ENCODE measurements at regions not wholly inside any gene's neighbourhood (a gene's known extent, or its start where the extent isn't known, plus 50 kb on each side); places are given as distances from the start of the nearest gene placed in this dataset.

DNA sequence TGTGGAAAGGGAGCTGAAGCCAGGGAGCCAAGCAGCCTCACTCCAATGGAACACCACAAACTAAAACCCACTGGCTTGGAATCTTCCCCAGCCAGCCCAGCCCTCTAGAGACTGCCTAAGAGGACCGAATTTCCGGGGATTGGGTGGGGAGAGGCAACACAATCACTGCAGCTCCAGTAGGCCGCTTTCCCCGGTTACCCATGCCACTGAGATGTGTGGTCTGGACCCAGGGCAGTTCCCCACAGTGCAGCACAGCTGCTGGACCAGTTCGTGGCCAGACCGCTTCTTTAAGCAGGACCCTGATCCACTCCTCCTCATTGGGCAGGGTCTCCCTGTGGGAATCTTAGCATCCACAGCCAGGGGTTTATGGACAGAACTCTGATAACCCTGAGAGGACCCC is 91.9 kb upstream of the PAGE3 start:
- H2BK20ac ChIP-seq (ENCODE audit: low read depth, low read length, poor library complexity, severe bottlenecking) = no peak overlapping the region
- no peak overlapping the region for H3K56ac ChIP-seq (ENCODE audit: insufficient read length, low read depth, low read length)
- no peak for DNase-seq
- H3K27ac Mint-ChIP-seq = no peak overlapping the region
- H3K9ac ChIP-seq (ENCODE audit: extremely low read depth, insufficient read length, low read length) = no peak overlapping the region
- H3K27ac ChIP-seq (ENCODE audit: insufficient read length, low read depth, low read length) = no peak overlapping the region
- no CpG with 5 or more reads among the region's 6 CpGs for WGBS (ENCODE audit: extremely low coverage, insufficient read length, low lambda C conversion rate)
- peaks cover 44% of the 10 kb centered on the region for H3K9me3 ChIP-seq (ENCODE audit: control insufficient read depth, low read depth, low read length)
- H3K79me2 ChIP-seq (ENCODE audit: insufficient read depth, low read length) = 0 out of 2 replicates have a peak, but pooled peaks cover 2% of the 10 kb centered on the region
- no peaks in the 10 kb centered on the region for H3K23me2 ChIP-seq (ENCODE audit: insufficient read length, low read depth, low read length, poor library complexity, severe bottlenecking)
- no peak overlapping the region for H3T11ph ChIP-seq (ENCODE audit: low read length)
- H3K4me1 ChIP-seq (ENCODE audit: insufficient read depth, low read length) = no peaks in the 10 kb centered on the region
- H4K5ac ChIP-seq (ENCODE audit: insufficient read length, low read depth, low read length) = no peak overlapping the region
- no peaks in the 10 kb centered on the region for H3K27me3 ChIP-seq (ENCODE audit: insufficient read depth, low read length)
- H3K4me3 Mint-ChIP-seq = no peak overlapping the region
- peaks cover 80 to 88% of the 10 kb centered on the region in 2 experiments for H3K9me3 Mint-ChIP-seq
- no peaks in the 10 kb centered on the region for H3K4me1 Mint-ChIP-seq
- TF ChIP-seq, protein P1, sequence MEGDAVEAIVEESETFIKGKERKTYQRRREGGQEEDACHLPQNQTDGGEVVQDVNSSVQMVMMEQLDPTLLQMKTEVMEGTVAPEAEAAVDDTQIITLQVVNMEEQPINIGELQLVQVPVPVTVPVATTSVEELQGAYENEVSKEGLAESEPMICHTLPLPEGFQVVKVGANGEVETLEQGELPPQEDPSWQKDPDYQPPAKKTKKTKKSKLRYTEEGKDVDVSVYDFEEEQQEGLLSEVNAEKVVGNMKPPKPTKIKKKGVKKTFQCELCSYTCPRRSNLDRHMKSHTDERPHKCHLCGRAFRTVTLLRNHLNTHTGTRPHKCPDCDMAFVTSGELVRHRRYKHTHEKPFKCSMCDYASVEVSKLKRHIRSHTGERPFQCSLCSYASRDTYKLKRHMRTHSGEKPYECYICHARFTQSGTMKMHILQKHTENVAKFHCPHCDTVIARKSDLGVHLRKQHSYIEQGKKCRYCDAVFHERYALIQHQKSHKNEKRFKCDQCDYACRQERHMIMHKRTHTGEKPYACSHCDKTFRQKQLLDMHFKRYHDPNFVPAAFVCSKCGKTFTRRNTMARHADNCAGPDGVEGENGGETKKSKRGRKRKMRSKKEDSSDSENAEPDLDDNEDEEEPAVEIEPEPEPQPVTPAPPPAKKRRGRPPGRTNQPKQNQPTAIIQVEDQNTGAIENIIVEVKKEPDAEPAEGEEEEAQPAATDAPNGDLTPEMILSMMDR (conservative IDR thresholded peaks at IDR 0.05) = no peak
- peaks cover 5 to 24% (median 5%) of the 10 kb centered on the region in 3 experiments; a peak in 6 of 7 replicates for H3K36me3 Mint-ChIP-seq (ENCODE audit: insufficient read depth in 1 of 3, low read depth in 3 of 3)
- no peak overlapping the region for H2BK120ac ChIP-seq (ENCODE audit: low read depth, low read length, poor library complexity, severe bottlenecking)
- H2BK15ac ChIP-seq (ENCODE audit: low read depth, low read length) = no peak overlapping the region
- no peak overlapping the region for H3K23ac ChIP-seq (ENCODE audit: insufficient read length, low read depth, low read length)
- H3K18ac ChIP-seq (ENCODE audit: insufficient read length, low read depth, low read length) = no peak overlapping the region
- H2AFZ ChIP-seq (ENCODE audit: low read length) = no peak overlapping the region
- H2AK5ac ChIP-seq (ENCODE audit: insufficient read length, low read length) = no peak overlapping the region
- H4K20me1 ChIP-seq (ENCODE audit: control insufficient read depth, insufficient read depth, insufficient read length) = no peaks in the 10 kb centered on the region
- no peak overlapping the region for H3K4ac ChIP-seq (ENCODE audit: low read depth, low read length)
- H4K8ac ChIP-seq (replicated peaks; ENCODE audit: insufficient read length, low read depth, low read length) = no peak overlapping the region
- H2BK12ac ChIP-seq (ENCODE audit: insufficient read length, low read depth, low read length) = no peak overlapping the region
- no peak overlapping the region for H3K4me2 ChIP-seq (ENCODE audit: insufficient read depth, insufficient read length, low read length)
- H3K14ac ChIP-seq (ENCODE audit: insufficient read depth, low read length) = no peak overlapping the region
- H3K79me1 ChIP-seq (ENCODE audit: insufficient read depth, low read depth, low read length, poor library complexity, severe bottlenecking) = no peaks in the 10 kb centered on the region
- H4K91ac ChIP-seq (ENCODE audit: insufficient read length, low read depth, low read length) = no peak overlapping the region
- peaks cover 3% of the 10 kb centered on the region; the same call in 1 of the 2 replicates for H3K27me3 Mint-ChIP-seq (ENCODE audit: low read depth)
- H2BK5ac ChIP-seq (ENCODE audit: insufficient read length, low read length) = no peak overlapping the region

Data from H9 (cell line).